Activated T-helper 1 cell treated with anti-CD3 and anti-CD28 coated beads, Interleukin-12 subunit alpha, Interleukin-12 subunit beta, Interleukin-2, Interleukin-4 antibody, amounts not matched to agents 30 ng/mL and 10 ng/mL and 1 ng/mL, durations not matched to agents 14 hours and 24 hours and 36 hours (primary cell): ENCODE measurements at regions not wholly inside any gene's neighbourhood (a gene's known extent, or its start where the extent isn't known, plus 50 kb on each side); places are given as distances from the start of the nearest gene placed in this dataset.
"Not testable (repeated sequence)": the region's sequence is repeated elsewhere in the genome, so short reads cannot be mapped to it uniquely, and the experiment has no call there.

Experiments
- DNase-seq: peaks from one replicate; pipeline ENCODE4 v3.0.0; 2021; ENCODE audit warnings: low spot score
- H3K27ac Mint-ChIP-seq: one replicate; pipeline ENCODE4 v1.8.0; 2021; ENCODE audit warnings: mild to moderate bottlenecking, mixed read lengths
- H3K27me3 Mint-ChIP-seq: one replicate; pipeline ENCODE4 v1.8.0; 2022; ENCODE audit warnings: mild to moderate bottlenecking, moderate library complexity, mixed read lengths; ENCODE audit not compliant: insufficient read depth
- H3K36me3 Mint-ChIP-seq: one replicate; pipeline ENCODE4 v1.8.0; 2021; ENCODE audit warnings: low read depth, mixed read lengths
- H3K4me1 Mint-ChIP-seq: one replicate; pipeline ENCODE4 v1.8.0; 2021; ENCODE audit warnings: low read depth, mixed read lengths
- H3K4me3 Mint-ChIP-seq: one replicate; pipeline ENCODE4 v1.8.0; 2021; ENCODE audit warnings: mild to moderate bottlenecking, moderate library complexity, mixed read lengths
- H3K9me3 Mint-ChIP-seq: one replicate; pipeline ENCODE4 v1.8.0; 2021; ENCODE audit warnings: mixed read lengths
- intact Hi-C: fragments of 100-400 bp; cut with micrococcal nuclease; formaldehyde crosslinking; loops from one replicate; pipeline ENCODE4 v1.15.1; 2024

- Mint-ChIP-seq H3K27me3 (no peaks in the 10 kb centered on the region), H3K4me3 (no peak overlapping the region), H3K36me3 (no peaks in the 10 kb centered on the region), H3K27ac (no peak overlapping the region), H3K9me3 (no peaks in the 10 kb centered on the region), H3K4me1 (no peaks in the 10 kb centered on the region)
- DNase-seq, result no peak
- intact Hi-C loops, result no loop called here
Observed at GRCh38 chr5:145010834-145011233, 824.3 kb downstream of the PRELID2 start.

- Mint-ChIP-seq H3K4me3 (no peak overlapping the region), H3K36me3 (no peaks in the 10 kb centered on the region), H3K27me3 (no peaks in the 10 kb centered on the region), H3K27ac (no peak overlapping the region), H3K4me1 (no peaks in the 10 kb centered on the region), H3K9me3 (no peaks in the 10 kb centered on the region)
- intact Hi-C loops, result no loop called here
- DNase-seq, result no peak
Observed at GRCh38 chr5:145008876-145009530, 826.1 kb downstream of the PRELID2 start.

GRCh38 chr5:144994356-144994755, 823.7 kb downstream of the KCTD16 start:
- H3K9me3 Mint-ChIP-seq, H3K4me3 Mint-ChIP-seq, H3K36me3 Mint-ChIP-seq, H3K27me3 Mint-ChIP-seq, intact Hi-C loops, H3K4me1 Mint-ChIP-seq, H3K27ac Mint-ChIP-seq, DNase-seq: not testable (repeated sequence)

GRCh38 chr5:144983101-144983500, 812.4 kb downstream of the KCTD16 start:
- no peak for DNase-seq
- H3K9me3 Mint-ChIP-seq, result peaks cover 9% of the 10 kb centered on the region
- H3K4me3 Mint-ChIP-seq, result no peak overlapping the region
- H3K27me3 Mint-ChIP-seq, result no peaks in the 10 kb centered on the region
- intact Hi-C loops, result no loop called here
- no peaks in the 10 kb centered on the region for H3K36me3 Mint-ChIP-seq
- no peaks in the 10 kb centered on the region for H3K4me1 Mint-ChIP-seq
- no peak overlapping the region for H3K27ac Mint-ChIP-seq

- Mint-ChIP-seq H3K9me3 (peaks cover under 1% of the 10 kb centered on the region), H3K36me3 (no peaks in the 10 kb centered on the region), H3K27ac (no peak overlapping the region), H3K4me3 (no peak overlapping the region), H3K4me1 (no peaks in the 10 kb centered on the region), H3K27me3 (no peaks in the 10 kb centered on the region)
- intact Hi-C loops, result no loop called here
- DNase-seq, result no peak
Observed at GRCh38 chr5:144979516-144980264, 809.0 kb downstream of the KCTD16 start.

- H3K9me3 Mint-ChIP-seq, result peaks cover 17% of the 10 kb centered on the region
- intact Hi-C loops, result no loop called here
- no peak overlapping the region for H3K27ac Mint-ChIP-seq
- DNase-seq, result no peak
- H3K36me3 Mint-ChIP-seq, result no peaks in the 10 kb centered on the region
- no peaks in the 10 kb centered on the region for H3K4me1 Mint-ChIP-seq
- H3K27me3 Mint-ChIP-seq, result no peaks in the 10 kb centered on the region
- H3K4me3 Mint-ChIP-seq, result no peak overlapping the region
Observed at GRCh38 chr5:144972317-144972716, 801.6 kb downstream of the KCTD16 start.

- H3K4me1 Mint-ChIP-seq, result no peaks in the 10 kb centered on the region
- no peaks in the 10 kb centered on the region for H3K36me3 Mint-ChIP-seq
- H3K4me3 Mint-ChIP-seq, result no peak overlapping the region
- DNase-seq, result no peak
- H3K27ac Mint-ChIP-seq, result no peak overlapping the region
- peaks cover 17% of the 10 kb centered on the region for H3K9me3 Mint-ChIP-seq
- intact Hi-C loops, result no loop called here
- no peaks in the 10 kb centered on the region for H3K27me3 Mint-ChIP-seq
Observed at GRCh38 chr5:144971108-144971850, 800.6 kb downstream of the KCTD16 start.

GRCh38 chr5:144960296-144960695, 789.6 kb downstream of the KCTD16 start:
- Mint-ChIP-seq H3K27me3 (no peaks in the 10 kb centered on the region), H3K27ac (no peak overlapping the region), H3K9me3 (no peaks in the 10 kb centered on the region), H3K4me1 (no peaks in the 10 kb centered on the region), H3K4me3 (no peak overlapping the region), H3K36me3 (no peaks in the 10 kb centered on the region)
- intact Hi-C loops, result no loop called here
- no peak for DNase-seq

- Mint-ChIP-seq H3K9me3 (no peaks in the 10 kb centered on the region), H3K27ac (no peak overlapping the region), H3K4me1 (no peaks in the 10 kb centered on the region), H3K4me3 (no peak overlapping the region), H3K27me3 (no peaks in the 10 kb centered on the region), H3K36me3 (no peaks in the 10 kb centered on the region)
- DNase-seq, result no peak
- intact Hi-C loops, result no loop called here
Observed at GRCh38 chr5:144958002-144958401, 787.3 kb downstream of the KCTD16 start.

GRCh38 chr5:144950996-144951395, 780.3 kb downstream of the KCTD16 start:
- Mint-ChIP-seq H3K27me3 (no peaks in the 10 kb centered on the region), H3K36me3 (no peaks in the 10 kb centered on the region), H3K9me3 (no peaks in the 10 kb centered on the region), H3K4me1 (no peaks in the 10 kb centered on the region), H3K27ac (no peak overlapping the region), H3K4me3 (no peak overlapping the region)
- DNase-seq, result no peak
- intact Hi-C loops, result no loop called here

GRCh38 chr5:144947023-144947422, 776.4 kb downstream of the KCTD16 start:
- DNase-seq, result no peak
- Mint-ChIP-seq H3K9me3 (no peaks in the 10 kb centered on the region), H3K4me1 (no peaks in the 10 kb centered on the region), H3K27ac (no peak overlapping the region), H3K36me3 (no peaks in the 10 kb centered on the region), H3K4me3 (no peak overlapping the region), H3K27me3 (no peaks in the 10 kb centered on the region)
- intact Hi-C loops, result no loop called here

GRCh38 chr5:144945503-144945902, 774.8 kb downstream of the KCTD16 start:
- no peak overlapping the region for H3K4me3 Mint-ChIP-seq
- no peaks in the 10 kb centered on the region for H3K9me3 Mint-ChIP-seq
- no peaks in the 10 kb centered on the region for H3K4me1 Mint-ChIP-seq
- H3K36me3 Mint-ChIP-seq, result no peaks in the 10 kb centered on the region
- H3K27me3 Mint-ChIP-seq, result no peaks in the 10 kb centered on the region
- intact Hi-C loops, result no loop called here
- no peak overlapping the region for H3K27ac Mint-ChIP-seq
- DNase-seq, result no peak

GRCh38 chr5:144944936-144945335, 774.3 kb downstream of the KCTD16 start:
- Mint-ChIP-seq H3K4me3 (no peak overlapping the region), H3K27ac (no peak overlapping the region), H3K36me3 (no peaks in the 10 kb centered on the region), H3K27me3 (no peaks in the 10 kb centered on the region), H3K4me1 (no peaks in the 10 kb centered on the region), H3K9me3 (no peaks in the 10 kb centered on the region)
- DNase-seq, result no peak
- intact Hi-C loops, result no loop called here
